ENCODE measurements at regions not wholly inside any gene's neighbourhood (a gene's known extent, or its start where the extent isn't known, plus 50 kb on each side); places are given as distances from the start of the nearest gene placed in this dataset.

DNA sequence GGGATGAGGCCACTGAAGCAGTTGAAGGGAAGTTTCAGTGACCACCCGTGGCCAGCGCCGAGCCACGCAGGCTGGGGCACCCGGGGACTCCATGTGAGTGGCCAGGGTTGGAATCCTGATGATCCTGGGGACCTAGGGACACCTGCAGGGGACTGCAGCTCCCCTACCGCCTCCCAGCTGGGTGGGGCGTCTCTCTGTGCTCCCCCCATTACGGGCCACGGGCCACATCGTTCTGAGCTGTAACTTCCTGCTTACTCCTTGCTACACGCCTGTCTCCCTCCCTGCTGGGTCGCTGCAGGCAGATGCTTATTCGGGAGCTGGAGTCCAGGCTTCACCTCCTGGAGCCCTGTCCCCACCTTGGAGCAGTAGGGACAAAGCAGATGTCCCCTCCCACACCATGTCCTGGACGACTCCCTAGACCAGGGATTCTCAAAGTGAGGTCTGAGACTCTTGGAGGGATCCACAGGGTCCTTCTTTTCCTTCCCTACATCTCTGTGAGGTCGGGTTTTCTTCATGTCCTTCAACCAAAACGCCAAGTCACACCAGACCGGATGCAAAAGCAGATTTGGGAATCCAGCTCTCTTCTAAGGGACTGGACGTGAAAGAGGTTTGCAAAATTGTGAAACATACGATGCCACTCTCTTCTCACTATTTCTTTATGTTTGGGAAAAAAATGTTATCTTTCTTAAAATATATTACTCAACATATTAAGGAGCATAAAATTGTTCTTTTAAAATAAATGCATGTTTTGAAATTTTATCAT lies 85.9 kb upstream of the NCOR2 start:
- TF ChIP-seq CTCF (IDR thresholded peaks at IDR 0.05; ENCODE audit: borderline replicate concordance, extremely low read depth, low read length, poor library complexity, severe bottlenecking): no peak
- TF ChIP-seq EZH2 (IDR thresholded peaks at IDR 0.05; ENCODE audit: borderline replicate concordance, low read depth, low read length, severe bottlenecking): no peak
